CD4-positive, alpha-beta T cell (primary cell): ENCODE measurements at regions not wholly inside any gene's neighbourhood (a gene's known extent, or its start where the extent isn't known, plus 50 kb on each side); places are given as distances from the start of the nearest gene placed in this dataset.

Source experiments
- ATAC-seq: fragments of 200-7000 bp; cut with Tn5 transposase; one replicate; pipeline ENCODE4 v1.10.0; 2022; ENCODE audit warnings: mild to moderate bottlenecking; ENCODE audit not compliant: poor library complexity
- CTCF ChIA-PET: fragments of 350-600 bp; sonication (Branson Sonifier 250); formaldehyde crosslinking; loops from one replicate; lab custom pipeline; 2021; ENCODE audit warnings: antibody characterized with exemption, inconsistent platforms; lab: Charles Lee
- POLR2A ChIA-PET: fragments of 350-600 bp; sonication (Branson Sonifier 250); formaldehyde crosslinking; loops from one replicate; lab custom pipeline; 2021; ENCODE audit warnings: antibody characterized with exemption, inconsistent platforms; lab: Charles Lee
- DNase-seq, 14 experiments: peaks; one replicate each; pipeline ENCODE4 v3.0.0-alpha.2; 2013 to 2020; ENCODE audit warnings: mixed read lengths in 2 of 14
- H3K27ac ChIP-seq, 2 donors: one replicate each; pipeline versions ENCODE4 v1.5.1 to v1.7.0; 2013; ENCODE audit warnings: low read length in 2 of 2, low read depth in 1 of 2, mild to moderate bottlenecking in 1 of 2
- H3K27me3 ChIP-seq, 2 experiments: 1 replicate in 1 of 2; 2 replicates in 1 of 2; pipeline versions ENCODE4 v1.6.1 to v1.7.0; 2013; ENCODE audit warnings: low read length in 2 of 2, control low read depth in 1 of 2, mild to moderate bottlenecking in 1 of 2, moderate library complexity in 1 of 2; ENCODE audit not compliant: insufficient read depth in 2 of 2, control insufficient read depth in 1 of 2
- H3K36me3 ChIP-seq: one replicate; pipeline ENCODE4 v1.6.1; 2013; ENCODE audit warnings: low read length, control low read depth; ENCODE audit not compliant: insufficient read depth
- H3K4me1 ChIP-seq: one replicate; pipeline ENCODE4 v1.6.1; 2013; ENCODE audit warnings: low read length, control low read depth; ENCODE audit not compliant: insufficient read depth
- H3K4me3 ChIP-seq: one replicate; pipeline ENCODE4 v1.5.1; 2013; ENCODE audit warnings: mild to moderate bottlenecking, low read length, moderate library complexity
- H3K9me3 ChIP-seq, 2 experiments: 1 replicate in 1 of 2; 2 replicates in 1 of 2; pipeline versions ENCODE4 v1.6.1 to v1.7.0; 2013; ENCODE audit warnings: low read length in 2 of 2, mild to moderate bottlenecking in 2 of 2, control low read depth in 1 of 2, moderate library complexity in 1 of 2; ENCODE audit not compliant: control insufficient read depth in 1 of 2, insufficient read depth in 1 of 2
- H3K27ac Mint-ChIP-seq: one replicate; pipeline ENCODE4 v1.8.0; 2020; ENCODE audit warnings: mixed read lengths
- H3K27me3 Mint-ChIP-seq: one replicate; pipeline ENCODE4 v1.8.0; 2021; ENCODE audit warnings: mixed read lengths
- H3K36me3 Mint-ChIP-seq: one replicate; pipeline ENCODE4 v1.8.0; 2021; ENCODE audit warnings: low read depth, mixed read lengths
- H3K4me1 Mint-ChIP-seq: one replicate; pipeline ENCODE4 v1.8.0; 2021; ENCODE audit warnings: low read depth, mixed read lengths
- H3K4me3 Mint-ChIP-seq: one replicate; pipeline ENCODE4 v1.8.0; 2020; ENCODE audit warnings: mild to moderate bottlenecking, mixed read lengths
- H3K9me3 Mint-ChIP-seq: one replicate; pipeline ENCODE4 v1.8.0; 2020; ENCODE audit warnings: mixed read lengths
- intact Hi-C, 2 experiments: fragments of 100-400 bp; cut with DNase I in 1 of 2; cut with micrococcal nuclease in 1 of 2; formaldehyde crosslinking; loops; one replicate each; pipeline versions ENCODE4 v1.15.1 to v1.9.0; 2023 to 2025; cut with DNase I, micrococcal nuclease
- TF ChIP-seq, protein P1 (sequence below): fragments of 200-600 bp; IDR thresholded peaks from one replicate; pipeline ENCODE4 v1.8.0; 2022; ENCODE audit warnings: antibody characterized with exemption, mild to moderate bottlenecking

GRCh38 chr6:137378090-137378369 lies 116.2 kb downstream of the OLIG3 start:
- no peaks in the 10 kb centered on the region for H3K36me3 Mint-ChIP-seq
- no peaks in the 10 kb centered on the region for H3K27me3 Mint-ChIP-seq
- intact Hi-C loops = no loop called here
- H3K4me3 Mint-ChIP-seq = no peak overlapping the region
- ChIA-PET CTCF (interaction anchor here (0.6 to 1.2 kb wide), 3 partner anchors 8 to 185 kb away, joined by 3 to 4 read pairs (median 3); no protein-coding TSS in a partner anchor), POLR2A (no interaction called here)
- H3K4me1 ChIP-seq = peaks cover 8% of the 10 kb centered on the region
- no peak for ATAC-seq
- H3K4me1 Mint-ChIP-seq = peaks cover 10% of the 10 kb centered on the region
- no peaks in the 10 kb centered on the region for H3K36me3 ChIP-seq
- H3K27me3 ChIP-seq = no peaks in the 10 kb centered on the region
- H3K9me3 Mint-ChIP-seq = peaks cover 3% of the 10 kb centered on the region
- no peak overlapping the region for H3K27ac Mint-ChIP-seq
- H3K27ac ChIP-seq = no peak overlapping the region
- H3K4me3 ChIP-seq = no peak overlapping the region
- no peak for DNase-seq
- H3K9me3 ChIP-seq = peaks cover 0 to 5% of the 10 kb centered on the region in 2 experiments
- TF ChIP-seq, protein P1, sequence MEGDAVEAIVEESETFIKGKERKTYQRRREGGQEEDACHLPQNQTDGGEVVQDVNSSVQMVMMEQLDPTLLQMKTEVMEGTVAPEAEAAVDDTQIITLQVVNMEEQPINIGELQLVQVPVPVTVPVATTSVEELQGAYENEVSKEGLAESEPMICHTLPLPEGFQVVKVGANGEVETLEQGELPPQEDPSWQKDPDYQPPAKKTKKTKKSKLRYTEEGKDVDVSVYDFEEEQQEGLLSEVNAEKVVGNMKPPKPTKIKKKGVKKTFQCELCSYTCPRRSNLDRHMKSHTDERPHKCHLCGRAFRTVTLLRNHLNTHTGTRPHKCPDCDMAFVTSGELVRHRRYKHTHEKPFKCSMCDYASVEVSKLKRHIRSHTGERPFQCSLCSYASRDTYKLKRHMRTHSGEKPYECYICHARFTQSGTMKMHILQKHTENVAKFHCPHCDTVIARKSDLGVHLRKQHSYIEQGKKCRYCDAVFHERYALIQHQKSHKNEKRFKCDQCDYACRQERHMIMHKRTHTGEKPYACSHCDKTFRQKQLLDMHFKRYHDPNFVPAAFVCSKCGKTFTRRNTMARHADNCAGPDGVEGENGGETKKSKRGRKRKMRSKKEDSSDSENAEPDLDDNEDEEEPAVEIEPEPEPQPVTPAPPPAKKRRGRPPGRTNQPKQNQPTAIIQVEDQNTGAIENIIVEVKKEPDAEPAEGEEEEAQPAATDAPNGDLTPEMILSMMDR = no peak

DNA sequence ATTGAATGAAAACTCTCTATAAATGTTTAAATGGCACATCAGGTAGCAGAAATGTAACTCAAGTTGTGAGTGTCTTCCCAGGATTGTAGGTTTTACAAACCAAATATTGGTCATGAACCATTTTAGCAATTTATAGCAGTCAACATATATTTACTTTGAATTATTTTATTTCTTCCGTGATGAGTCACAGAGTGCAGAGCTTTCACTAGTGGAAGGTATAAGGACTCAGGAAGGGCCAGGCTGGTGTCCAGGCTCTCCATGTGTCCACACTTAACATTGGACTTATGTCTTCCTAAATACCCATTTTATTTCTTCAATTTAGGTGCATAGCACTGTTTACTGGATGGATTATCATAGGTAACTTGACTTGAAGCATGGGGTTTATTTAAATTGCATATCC lies 120.9 kb downstream of the OLIG3 start:
- Histone ChIP-seq H3K9me3 (peaks cover 0 to 5% of the 10 kb centered on the region in 2 experiments), H3K27ac (no peak overlapping the region), H3K4me1 (peaks cover 3% of the 10 kb centered on the region), H3K27me3 (no peaks in the 10 kb centered on the region), H3K36me3 (no peaks in the 10 kb centered on the region), H3K4me3 (no peak overlapping the region)
- no peak overlapping the region for H3K27ac Mint-ChIP-seq
- ChIA-PET POLR2A (interaction anchor here (1.4 kb wide), 1 partner anchor 11 kb away, joined by 3 read pairs; no protein-coding TSS in a partner anchor), CTCF (no interaction called here)
- DNase-seq (no peak), ATAC-seq (no peak)
- H3K9me3 Mint-ChIP-seq = no peaks in the 10 kb centered on the region
- no peak overlapping the region for H3K4me3 Mint-ChIP-seq
- H3K36me3 Mint-ChIP-seq = no peaks in the 10 kb centered on the region
- H3K27me3 Mint-ChIP-seq = no peaks in the 10 kb centered on the region
- TF ChIP-seq, protein P1 = no peak
- peaks cover 10% of the 10 kb centered on the region for H3K4me1 Mint-ChIP-seq
- intact Hi-C loops = no loop called here

DNA sequence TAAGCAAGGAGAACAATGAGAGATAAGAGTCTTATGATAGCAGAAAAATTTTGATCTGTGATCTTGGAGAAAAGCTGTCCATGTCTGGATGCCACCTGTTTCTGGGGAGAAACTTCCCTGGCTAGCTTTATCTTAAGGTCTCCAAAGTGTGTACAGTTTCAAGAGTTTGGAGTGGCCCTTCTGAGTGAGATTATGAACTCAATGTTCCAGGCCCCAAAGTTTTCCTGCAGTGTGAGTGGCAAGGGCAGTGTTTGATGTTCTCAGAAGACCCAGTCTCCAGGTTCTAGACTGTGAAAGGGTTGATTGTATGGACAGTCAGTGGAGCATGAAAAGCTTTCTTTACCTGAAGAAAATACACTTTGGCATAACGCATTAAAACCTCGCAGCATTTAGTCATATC lies 121.7 kb downstream of the OLIG3 start:
- Mint-ChIP-seq H3K27ac (no peak overlapping the region), H3K4me3 (no peak overlapping the region), H3K27me3 (no peaks in the 10 kb centered on the region), H3K4me1 (peaks cover 10% of the 10 kb centered on the region), H3K9me3 (no peaks in the 10 kb centered on the region), H3K36me3 (no peaks in the 10 kb centered on the region)
- ChIA-PET CTCF (no interaction called here), POLR2A (interaction anchor here (0.9 to 1.4 kb wide), 2 partner anchors 9 to 12 kb away, joined by 3 read pairs; no protein-coding TSS in a partner anchor)
- no peaks in the 10 kb centered on the region for H3K36me3 ChIP-seq
- H3K27ac ChIP-seq = no peak overlapping the region
- ATAC-seq (no peak), DNase-seq (no peak)
- TF ChIP-seq, protein P1 = no peak
- H3K4me1 ChIP-seq = peaks cover 3% of the 10 kb centered on the region
- intact Hi-C loops = no loop called here
- no peak overlapping the region for H3K4me3 ChIP-seq
- H3K9me3 ChIP-seq = peaks cover 0 to 3% of the 10 kb centered on the region in 2 experiments
- H3K27me3 ChIP-seq = no peaks in the 10 kb centered on the region
